Activated naive CD4-positive, alpha-beta T cell treated with anti-CD3 and anti-CD28 coated beads, Interleukin-2, amount 50 U/mL, for 24 hours (primary cell): ENCODE measurements at regions not wholly inside any gene's neighbourhood (a gene's known extent, or its start where the extent isn't known, plus 50 kb on each side); places are given as distances from the start of the nearest gene placed in this dataset.

ENCODE experiments used
- H3K27ac Mint-ChIP-seq: one replicate; pipeline ENCODE4 v1.8.0; 2021; ENCODE audit warnings: mild to moderate bottlenecking, mixed read lengths
- H3K27me3 Mint-ChIP-seq: one replicate; pipeline ENCODE4 v1.8.0; 2021; ENCODE audit warnings: mixed read lengths
- H3K36me3 Mint-ChIP-seq: one replicate; pipeline ENCODE4 v1.8.0; 2021; ENCODE audit warnings: mixed read lengths
- H3K4me1 Mint-ChIP-seq: one replicate; pipeline ENCODE4 v1.8.0; 2021; ENCODE audit warnings: mixed read lengths
- H3K4me3 Mint-ChIP-seq: one replicate; pipeline ENCODE4 v1.8.0; 2021; ENCODE audit warnings: mild to moderate bottlenecking, mixed read lengths
- H3K9me3 Mint-ChIP-seq: one replicate; pipeline ENCODE4 v1.8.0; 2021; ENCODE audit warnings: mixed read lengths

DNA sequence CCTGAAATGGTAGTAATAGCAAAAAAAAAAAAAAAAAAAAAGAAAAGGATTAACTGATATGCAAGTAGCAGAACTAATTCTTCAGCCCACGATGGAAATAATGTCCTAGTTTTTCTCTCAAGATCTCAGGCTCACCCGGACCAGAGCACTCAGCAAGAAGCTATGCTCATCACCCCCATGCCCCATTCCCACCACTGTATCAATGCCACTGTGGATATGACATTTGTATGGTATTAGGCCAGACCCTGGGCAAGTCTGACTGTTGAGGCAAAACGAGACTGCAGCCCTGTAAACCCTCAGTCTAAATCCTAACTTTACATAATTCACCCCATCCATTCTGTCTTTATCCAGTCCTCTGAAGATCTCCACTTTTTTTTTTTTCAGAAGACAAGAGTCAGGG is 186.1 kb upstream of the KLF14 start:
- H3K4me1 Mint-ChIP-seq: peaks cover 86% of the 10 kb centered on the region
- peaks cover 37% of the 10 kb centered on the region for H3K36me3 Mint-ChIP-seq
- H3K27ac Mint-ChIP-seq: peak overlapping the region; percentile 82
- H3K27me3 Mint-ChIP-seq: no peaks in the 10 kb centered on the region
- H3K4me3 Mint-ChIP-seq: no peak overlapping the region
- H3K9me3 Mint-ChIP-seq: no peaks in the 10 kb centered on the region

DNA sequence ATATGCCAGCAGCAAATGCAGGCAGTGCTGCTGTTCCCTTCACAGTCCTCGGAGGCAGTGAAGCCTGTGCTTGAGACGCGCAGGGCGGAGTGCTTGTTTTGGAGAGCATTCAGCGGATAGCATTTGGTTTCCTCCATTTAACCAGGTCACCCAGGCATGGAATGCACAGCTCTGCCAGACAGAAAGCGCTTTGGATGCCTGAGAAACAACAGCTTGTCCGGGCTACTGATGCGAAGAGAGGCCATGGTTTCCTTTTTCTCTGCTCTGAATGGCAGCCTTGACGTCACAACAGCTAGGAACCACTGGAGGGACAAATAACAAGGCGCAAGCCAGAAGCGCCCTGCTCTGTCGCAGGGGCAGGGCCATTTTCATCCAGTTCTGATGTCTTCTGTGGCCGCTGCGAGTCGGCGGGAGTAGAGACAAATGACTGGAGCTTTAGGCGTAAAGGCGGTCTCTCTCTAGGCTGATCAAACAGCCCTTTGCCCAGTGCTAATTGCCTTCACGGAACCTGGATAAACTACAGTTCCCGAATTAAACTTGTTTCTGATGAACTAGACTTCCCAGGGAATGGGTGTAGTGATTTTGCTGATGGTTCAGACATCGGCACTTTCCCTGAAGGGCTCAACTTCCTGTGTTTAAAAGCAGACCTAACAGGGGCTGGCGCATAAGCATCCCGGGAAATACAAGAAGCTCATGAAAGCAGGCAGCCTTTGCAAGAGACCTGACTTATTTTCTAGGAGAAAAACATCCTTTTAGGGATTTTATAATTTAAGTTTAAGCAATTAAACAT is 187.6 kb upstream of the KLF14 start:
- peaks cover 85% of the 10 kb centered on the region for H3K4me1 Mint-ChIP-seq
- H3K9me3 Mint-ChIP-seq: no peaks in the 10 kb centered on the region
- no peaks in the 10 kb centered on the region for H3K27me3 Mint-ChIP-seq
- no peak overlapping the region for H3K4me3 Mint-ChIP-seq
- peak overlapping the region; percentile 62 for H3K27ac Mint-ChIP-seq
- H3K36me3 Mint-ChIP-seq: peaks cover 37% of the 10 kb centered on the region

DNA sequence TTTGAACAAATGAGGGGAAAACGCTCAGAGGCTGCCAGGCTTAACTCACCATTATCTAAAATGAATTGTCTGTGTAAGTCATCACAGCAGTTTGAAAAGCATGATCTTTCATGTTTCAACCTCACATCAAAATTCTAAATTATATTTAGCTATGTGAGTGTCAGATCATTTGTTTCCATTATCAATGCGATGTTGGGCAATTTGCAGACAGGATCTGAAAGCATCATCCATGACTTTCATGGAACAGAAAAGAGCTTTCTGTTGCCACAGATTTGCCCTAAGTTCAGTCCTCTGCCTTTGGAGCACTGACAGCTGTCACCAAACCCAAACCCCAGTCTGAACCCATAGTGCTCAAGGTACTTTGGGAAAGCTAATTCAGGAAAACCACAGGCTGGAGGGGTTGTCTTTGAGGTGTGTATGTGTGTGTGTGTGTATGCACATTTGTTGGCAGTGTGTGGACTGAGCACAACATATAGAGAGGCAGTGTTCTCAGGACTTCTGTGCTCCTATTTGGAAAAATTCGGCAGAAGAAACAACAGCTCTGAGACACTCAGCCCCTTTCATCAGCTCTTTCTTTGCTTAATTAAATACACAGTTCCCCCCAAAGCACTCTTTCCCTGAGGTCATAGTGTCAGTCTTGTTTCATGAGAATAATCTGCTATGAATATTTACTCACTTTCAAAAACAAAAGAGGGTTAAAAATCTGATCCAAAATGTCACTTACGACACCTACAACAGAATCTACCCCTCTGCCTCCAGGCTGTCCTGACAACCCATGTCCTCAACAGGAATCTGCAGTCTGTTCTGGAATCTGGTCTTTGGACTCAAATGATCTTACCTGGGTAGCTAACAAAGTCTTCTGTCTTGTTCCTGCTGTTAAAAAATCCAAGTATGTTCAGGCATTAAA is 188.5 kb upstream of the KLF14 start:
- Mint-ChIP-seq H3K36me3 (peaks cover 39% of the 10 kb centered on the region), H3K4me1 (peaks cover 85% of the 10 kb centered on the region), H3K27me3 (no peaks in the 10 kb centered on the region), H3K9me3 (no peaks in the 10 kb centered on the region), H3K4me3 (no peak overlapping the region), H3K27ac (peak overlapping the region; percentile 82)

DNA sequence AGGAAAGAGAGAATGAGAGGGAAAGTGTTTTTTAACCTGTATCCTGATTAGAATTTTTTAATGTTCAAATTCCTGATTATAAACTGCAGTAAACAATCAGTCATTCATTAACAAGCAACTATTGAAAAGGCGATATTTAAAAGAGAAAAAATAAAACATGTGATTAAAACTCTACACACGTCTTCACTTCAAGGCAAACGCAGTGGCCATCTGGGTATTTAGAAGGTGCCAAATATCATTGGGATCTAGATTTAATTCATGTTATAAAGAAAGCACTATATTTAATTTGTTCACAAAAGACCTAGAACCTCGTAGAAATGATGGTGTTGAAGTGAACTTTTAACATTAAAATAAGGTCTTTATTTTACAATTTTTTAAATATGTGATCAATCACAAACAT is 189.4 kb upstream of the KLF14 start:
- no peaks in the 10 kb centered on the region for H3K27me3 Mint-ChIP-seq
- H3K4me3 Mint-ChIP-seq: no peak overlapping the region
- H3K27ac Mint-ChIP-seq: peak overlapping the region; percentile 82
- H3K36me3 Mint-ChIP-seq: peaks cover 34% of the 10 kb centered on the region
- H3K9me3 Mint-ChIP-seq: no peaks in the 10 kb centered on the region
- peaks cover 85% of the 10 kb centered on the region for H3K4me1 Mint-ChIP-seq

DNA sequence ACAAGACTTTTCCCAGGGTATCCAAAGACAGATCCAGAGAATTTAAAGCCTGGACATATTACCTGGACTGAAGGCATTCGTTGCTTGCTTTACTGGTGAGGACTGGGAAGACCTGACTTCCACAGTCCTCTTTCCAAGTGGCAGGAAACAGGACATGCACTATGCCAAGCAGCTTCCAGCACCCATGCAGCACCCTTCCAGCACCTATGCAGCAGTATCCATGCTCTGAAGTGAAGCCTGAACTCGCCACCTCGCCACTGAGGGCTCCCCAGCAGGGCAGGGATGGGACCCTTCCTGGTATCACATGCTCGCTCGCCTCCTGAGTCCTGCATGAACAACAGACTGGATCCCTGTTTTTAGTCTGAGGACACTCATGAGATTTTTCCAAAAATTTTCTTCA is 189.9 kb upstream of the KLF14 start:
- Mint-ChIP-seq H3K36me3 (peaks cover 31% of the 10 kb centered on the region), H3K27me3 (no peaks in the 10 kb centered on the region), H3K9me3 (no peaks in the 10 kb centered on the region), H3K27ac (peak overlapping the region; percentile 79), H3K4me3 (no peak overlapping the region), H3K4me1 (peaks cover 82% of the 10 kb centered on the region)

DNA sequence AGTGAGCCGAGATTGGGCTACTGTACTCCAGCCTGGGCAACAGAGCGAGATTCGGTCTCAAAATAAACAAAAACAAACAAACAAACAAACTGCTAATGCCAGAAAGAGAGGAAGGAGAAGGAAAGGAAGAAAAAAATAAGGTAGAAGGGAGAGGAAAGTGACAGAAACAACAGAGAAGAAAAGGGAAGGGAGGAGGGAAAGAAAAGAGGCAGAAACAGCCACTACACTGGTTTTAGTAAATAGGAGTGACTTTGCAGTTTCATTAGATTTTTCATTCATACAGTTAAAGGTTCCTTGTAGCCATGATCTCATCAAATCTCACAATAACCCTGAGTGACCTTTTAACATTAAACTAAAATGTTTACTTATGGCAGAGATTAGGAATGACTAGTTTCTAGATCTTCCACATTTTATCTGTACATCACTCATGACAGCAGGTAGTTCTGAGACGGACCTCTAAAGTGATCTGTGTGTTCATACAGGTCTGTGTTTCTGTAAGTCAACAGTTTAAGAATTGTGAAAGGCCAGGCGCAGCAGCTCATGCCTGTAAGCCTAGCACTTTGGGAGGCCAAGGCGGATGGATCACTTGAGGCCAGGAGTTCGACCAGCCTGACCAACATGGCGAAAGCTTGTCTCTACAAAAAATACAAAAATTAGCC is 191.3 kb upstream of the KLF14 start:
- H3K27me3 Mint-ChIP-seq: no peaks in the 10 kb centered on the region
- peaks cover 80% of the 10 kb centered on the region for H3K4me1 Mint-ChIP-seq
- peak overlapping the region; percentile 47 for H3K4me3 Mint-ChIP-seq
- no peaks in the 10 kb centered on the region for H3K9me3 Mint-ChIP-seq
- H3K27ac Mint-ChIP-seq: peak overlapping the region; percentile 86
- peaks cover 29% of the 10 kb centered on the region for H3K36me3 Mint-ChIP-seq

DNA sequence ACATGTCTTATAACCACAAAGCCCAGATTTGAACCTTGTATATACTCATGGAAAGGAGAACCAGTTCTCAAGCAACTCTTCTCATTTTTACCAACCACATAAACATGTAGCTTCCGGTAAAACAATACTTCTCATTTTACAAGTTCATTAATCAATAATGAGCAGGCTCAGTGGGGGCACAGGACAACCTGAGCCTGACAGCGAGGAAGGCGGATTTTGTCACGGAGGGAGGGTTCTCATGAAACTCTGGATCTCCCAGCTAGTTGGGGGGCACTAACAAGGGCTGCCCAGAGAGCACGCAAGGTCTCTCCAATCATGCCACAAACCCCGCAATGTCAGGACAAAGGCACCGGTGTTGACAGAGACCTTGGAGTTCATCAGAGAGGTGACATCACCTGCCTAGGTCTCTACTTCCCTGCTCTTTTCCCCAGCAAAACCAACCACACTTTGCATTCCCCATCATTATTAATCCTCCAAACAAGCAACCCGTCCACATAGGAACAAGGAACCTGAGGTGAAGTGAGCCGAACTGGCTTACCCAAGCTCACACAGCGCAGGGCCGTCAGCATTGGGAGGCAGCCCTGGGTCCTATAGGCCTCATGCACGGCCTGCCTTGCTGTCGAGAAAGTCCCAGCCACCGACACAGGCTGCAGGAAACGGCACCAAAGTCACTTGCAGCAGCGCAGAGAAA is 192.1 kb upstream of the KLF14 start:
- H3K4me1 Mint-ChIP-seq: peaks cover 80% of the 10 kb centered on the region
- H3K27me3 Mint-ChIP-seq: no peaks in the 10 kb centered on the region
- H3K4me3 Mint-ChIP-seq: peak overlapping the region; percentile 76
- peaks cover 30% of the 10 kb centered on the region for H3K36me3 Mint-ChIP-seq
- peak overlapping the region; percentile 86 for H3K27ac Mint-ChIP-seq
- H3K9me3 Mint-ChIP-seq: no peaks in the 10 kb centered on the region

DNA sequence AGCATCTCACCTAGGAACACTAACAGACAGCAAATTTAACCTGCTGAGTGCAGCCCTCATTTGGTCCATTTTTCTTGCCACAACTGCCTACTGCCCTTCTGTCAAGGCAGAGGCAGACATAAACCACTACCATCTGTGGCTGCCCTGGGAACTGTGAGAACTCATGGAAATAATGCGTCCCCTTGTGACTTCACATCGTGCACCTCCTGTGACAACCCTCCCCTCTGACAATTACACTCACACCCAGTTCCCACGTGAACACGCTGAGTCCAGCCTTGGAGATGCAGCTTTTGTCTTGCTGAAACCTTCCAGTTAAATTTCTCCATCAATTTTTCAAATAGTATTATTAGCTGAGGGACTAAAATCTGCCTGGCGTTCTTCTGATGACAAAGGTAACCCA is 193.1 kb upstream of the KLF14 start:
- H3K36me3 Mint-ChIP-seq: peaks cover 30% of the 10 kb centered on the region
- H3K4me1 Mint-ChIP-seq: peaks cover 89% of the 10 kb centered on the region
- no peaks in the 10 kb centered on the region for H3K27me3 Mint-ChIP-seq
- peak overlapping the region; percentile 41 for H3K4me3 Mint-ChIP-seq
- H3K9me3 Mint-ChIP-seq: no peaks in the 10 kb centered on the region
- peak overlapping the region; percentile 69 for H3K27ac Mint-ChIP-seq

DNA sequence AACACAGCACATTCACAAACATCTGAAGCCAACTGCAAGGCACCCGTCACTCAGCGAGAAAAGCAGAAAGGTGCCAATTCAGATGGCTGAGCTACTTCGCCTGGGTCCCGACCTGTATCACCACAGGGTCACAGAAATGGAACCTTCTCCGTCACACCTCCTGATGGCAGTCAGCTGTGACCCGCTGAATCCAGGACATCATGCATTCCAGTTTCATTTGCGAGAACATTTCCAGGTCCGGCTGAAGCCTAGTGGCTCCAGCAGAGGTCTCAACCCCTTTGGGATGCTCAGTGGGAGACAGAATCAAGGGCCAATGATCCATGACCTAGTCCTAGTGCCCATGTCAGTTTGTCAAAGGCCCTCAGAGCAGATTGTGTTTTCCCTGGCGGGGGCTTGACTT is 193.6 kb upstream of the KLF14 start:
- Mint-ChIP-seq H3K9me3 (no peaks in the 10 kb centered on the region), H3K27me3 (no peaks in the 10 kb centered on the region), H3K4me1 (peaks cover 89% of the 10 kb centered on the region), H3K36me3 (peaks cover 30% of the 10 kb centered on the region), H3K4me3 (peak overlapping the region; percentile 41), H3K27ac (peak overlapping the region; percentile 69)

DNA sequence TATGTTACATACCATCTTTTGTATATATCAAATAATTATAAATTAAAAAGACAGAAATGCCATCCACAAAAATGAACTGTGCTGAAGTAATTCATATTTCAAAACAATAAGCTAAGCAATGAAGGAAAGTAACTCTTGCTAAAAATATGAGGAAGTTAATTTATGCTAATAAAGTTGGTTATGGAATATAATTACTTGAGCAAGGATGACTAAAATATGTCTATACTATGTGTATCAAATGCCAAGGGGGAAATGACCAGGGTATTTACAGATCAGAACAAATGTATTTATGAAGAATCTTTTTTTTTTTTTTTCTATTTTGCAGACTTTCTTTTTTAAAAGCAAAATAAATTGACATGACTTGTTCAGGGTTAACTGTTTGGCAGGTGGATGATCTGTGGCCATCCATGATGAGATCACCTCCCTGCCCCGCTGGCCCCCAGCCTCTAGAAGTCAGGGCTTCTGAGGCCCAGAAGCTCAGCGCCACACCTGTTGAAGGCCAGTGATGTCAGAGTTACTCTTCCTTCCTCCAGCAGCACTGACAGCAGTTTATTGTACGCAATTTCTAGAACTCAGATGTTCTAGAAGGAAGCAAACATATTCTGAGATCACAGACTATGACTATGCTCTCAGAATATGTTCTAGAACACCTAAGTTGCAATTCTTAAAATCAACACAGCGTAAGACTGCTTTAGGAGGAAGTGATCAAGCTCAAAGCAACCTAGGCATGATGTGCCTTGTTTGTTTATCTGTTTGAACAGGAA is 196.1 kb upstream of the KLF14 start:
- H3K4me3 Mint-ChIP-seq: peak overlapping the region; percentile 57
- peaks cover 92% of the 10 kb centered on the region for H3K4me1 Mint-ChIP-seq
- peak overlapping the region; percentile 89 for H3K27ac Mint-ChIP-seq
- H3K36me3 Mint-ChIP-seq: peaks cover 29% of the 10 kb centered on the region
- H3K27me3 Mint-ChIP-seq: no peaks in the 10 kb centered on the region
- H3K9me3 Mint-ChIP-seq: no peaks in the 10 kb centered on the region

DNA sequence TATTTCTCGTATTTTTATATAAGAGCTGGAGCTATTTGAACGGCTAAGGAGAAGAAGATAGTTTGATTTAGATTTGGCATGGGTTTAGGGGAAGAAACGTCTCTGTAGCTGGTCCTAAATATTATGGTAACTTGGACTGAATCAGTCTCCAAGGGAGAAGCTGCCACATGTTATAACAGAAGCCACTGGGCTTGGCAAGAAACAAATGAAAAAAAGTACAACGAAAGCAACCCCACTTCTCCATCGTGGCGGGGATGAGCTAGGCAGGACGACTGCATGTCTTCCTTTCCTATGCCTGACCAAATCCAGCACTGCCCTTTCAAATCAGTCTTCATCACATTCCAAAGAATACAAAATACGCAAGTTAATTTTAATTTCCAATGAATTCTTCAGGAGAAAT is 196.7 kb upstream of the KLF14 start:
- Mint-ChIP-seq H3K4me1 (peaks cover 92% of the 10 kb centered on the region), H3K27me3 (no peaks in the 10 kb centered on the region), H3K36me3 (peaks cover 29% of the 10 kb centered on the region), H3K4me3 (peak overlapping the region; percentile 57), H3K27ac (peak overlapping the region; percentile 89), H3K9me3 (no peaks in the 10 kb centered on the region)

DNA sequence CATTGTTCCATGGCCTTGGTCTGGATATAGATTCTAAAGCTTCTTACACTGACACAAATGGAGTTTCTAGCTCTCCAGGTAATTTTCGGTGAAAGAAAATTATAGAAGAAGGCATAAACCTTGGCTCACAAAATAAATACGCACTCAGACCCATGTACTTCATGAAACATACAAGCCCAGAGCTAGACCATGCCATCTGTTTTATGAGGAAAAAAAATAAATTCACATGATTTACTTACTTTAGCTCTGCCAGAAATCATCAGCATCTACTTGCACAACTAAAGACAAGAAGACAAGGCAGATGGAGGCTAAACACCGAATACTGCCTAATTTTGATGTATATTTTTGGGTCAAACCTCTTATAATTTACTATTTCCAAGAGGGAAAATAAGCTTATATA is 197.4 kb upstream of the KLF14 start:
- Mint-ChIP-seq H3K27me3 (no peaks in the 10 kb centered on the region), H3K27ac (peak overlapping the region; percentile 23), H3K4me1 (peaks cover 92% of the 10 kb centered on the region), H3K9me3 (no peaks in the 10 kb centered on the region), H3K4me3 (no peak overlapping the region), H3K36me3 (peaks cover 31% of the 10 kb centered on the region)

DNA sequence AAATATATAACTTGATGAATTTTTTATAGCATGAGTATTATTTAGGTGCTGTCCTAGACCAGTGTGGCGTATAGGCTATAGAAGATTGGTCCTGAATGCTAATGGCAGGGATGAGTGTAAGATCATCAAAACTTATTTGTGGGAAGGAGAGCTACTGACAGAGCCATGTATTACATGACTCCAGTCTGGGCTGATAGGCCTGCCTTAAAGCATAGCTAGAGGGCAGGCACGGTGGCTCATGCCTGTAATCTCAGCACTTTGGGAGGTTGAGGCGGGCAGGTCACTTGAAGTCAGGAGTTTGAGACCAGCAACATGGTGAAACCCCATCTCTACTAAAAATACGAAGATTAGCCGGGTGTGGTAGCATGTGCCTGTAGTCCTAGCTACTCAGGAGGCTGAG is 198.1 kb upstream of the KLF14 start:
- H3K27ac Mint-ChIP-seq: peak overlapping the region; percentile 35
- H3K4me3 Mint-ChIP-seq: no peak overlapping the region
- no peaks in the 10 kb centered on the region for H3K27me3 Mint-ChIP-seq
- H3K4me1 Mint-ChIP-seq: peaks cover 93% of the 10 kb centered on the region
- peaks cover 38% of the 10 kb centered on the region for H3K36me3 Mint-ChIP-seq
- no peaks in the 10 kb centered on the region for H3K9me3 Mint-ChIP-seq

DNA sequence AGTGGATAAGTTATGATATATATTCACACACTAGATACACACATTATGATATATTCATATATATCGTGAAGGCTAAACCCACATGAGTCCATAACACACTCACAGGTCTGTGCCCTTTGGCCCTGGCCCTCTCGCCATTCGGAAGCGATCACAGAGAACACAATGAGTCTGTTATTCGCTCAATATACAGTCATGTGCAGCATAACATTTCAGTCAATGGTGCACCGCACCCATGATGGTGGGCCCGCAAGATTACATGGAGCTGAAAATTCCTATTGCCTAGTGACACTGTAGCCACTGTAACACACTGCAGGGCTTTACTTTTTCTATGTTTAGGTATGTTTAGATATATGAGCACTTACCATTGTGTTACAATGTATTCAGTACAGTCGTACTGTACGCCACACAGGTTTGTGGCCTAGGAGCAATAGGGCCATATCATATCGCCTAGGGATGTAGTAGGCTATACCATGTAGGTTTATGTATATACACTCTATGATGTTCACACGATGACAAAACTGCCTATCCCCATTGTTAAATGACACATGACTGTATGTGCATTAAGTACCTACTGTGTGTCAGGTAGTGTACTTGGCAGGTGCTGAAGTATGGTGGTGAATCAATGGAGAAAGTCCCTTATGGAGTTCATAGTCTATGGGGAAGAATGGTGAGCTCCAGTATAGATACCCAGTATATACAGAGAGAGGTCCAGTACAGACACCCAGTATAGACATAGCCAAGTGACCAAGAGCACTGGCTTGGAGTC is 198.8 kb upstream of the KLF14 start:
- Mint-ChIP-seq H3K9me3 (no peaks in the 10 kb centered on the region), H3K4me3 (no peak overlapping the region), H3K27me3 (no peaks in the 10 kb centered on the region), H3K36me3 (peaks cover 35% of the 10 kb centered on the region), H3K27ac (peak overlapping the region; percentile 1), H3K4me1 (peaks cover 90% of the 10 kb centered on the region)
